ENCODE measurements at regions not wholly inside any gene's neighbourhood (a gene's known extent, or its start where the extent isn't known, plus 50 kb on each side); places are given as distances from the start of the nearest gene placed in this dataset.

GRCh38 chr2:11017921-11018320, 106.2 kb downstream of the KCNF1 start:
- TF ChIP-seq, protein P1, sequence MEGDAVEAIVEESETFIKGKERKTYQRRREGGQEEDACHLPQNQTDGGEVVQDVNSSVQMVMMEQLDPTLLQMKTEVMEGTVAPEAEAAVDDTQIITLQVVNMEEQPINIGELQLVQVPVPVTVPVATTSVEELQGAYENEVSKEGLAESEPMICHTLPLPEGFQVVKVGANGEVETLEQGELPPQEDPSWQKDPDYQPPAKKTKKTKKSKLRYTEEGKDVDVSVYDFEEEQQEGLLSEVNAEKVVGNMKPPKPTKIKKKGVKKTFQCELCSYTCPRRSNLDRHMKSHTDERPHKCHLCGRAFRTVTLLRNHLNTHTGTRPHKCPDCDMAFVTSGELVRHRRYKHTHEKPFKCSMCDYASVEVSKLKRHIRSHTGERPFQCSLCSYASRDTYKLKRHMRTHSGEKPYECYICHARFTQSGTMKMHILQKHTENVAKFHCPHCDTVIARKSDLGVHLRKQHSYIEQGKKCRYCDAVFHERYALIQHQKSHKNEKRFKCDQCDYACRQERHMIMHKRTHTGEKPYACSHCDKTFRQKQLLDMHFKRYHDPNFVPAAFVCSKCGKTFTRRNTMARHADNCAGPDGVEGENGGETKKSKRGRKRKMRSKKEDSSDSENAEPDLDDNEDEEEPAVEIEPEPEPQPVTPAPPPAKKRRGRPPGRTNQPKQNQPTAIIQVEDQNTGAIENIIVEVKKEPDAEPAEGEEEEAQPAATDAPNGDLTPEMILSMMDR (IDR thresholded peaks at IDR 0.05): no peak

DNA sequence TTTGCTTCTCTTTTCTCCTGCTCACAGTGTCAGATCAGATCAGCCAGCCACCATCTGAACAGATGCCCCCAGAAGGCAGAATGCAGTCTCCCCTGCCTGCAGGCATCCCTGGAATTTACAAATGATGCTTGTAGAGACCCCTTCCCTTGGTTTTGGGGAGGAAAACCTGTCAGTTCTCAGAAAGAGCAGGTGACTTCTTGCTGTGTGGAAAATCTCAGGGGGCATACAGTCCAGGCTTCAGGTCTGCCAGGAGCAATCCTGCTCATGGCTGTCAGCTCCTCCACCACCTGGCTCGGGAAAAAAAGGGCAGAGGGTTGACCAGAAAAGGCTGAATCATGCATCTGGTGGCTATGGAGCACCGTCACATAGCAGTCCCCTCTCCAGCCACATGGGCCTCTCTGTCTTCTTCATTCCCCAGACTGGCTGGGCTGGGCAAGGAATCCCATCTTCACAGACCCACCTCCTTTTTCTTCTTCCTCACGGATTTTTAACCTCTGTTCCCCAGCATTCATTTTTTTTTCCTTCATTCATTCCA, 107.0 kb downstream of the KCNF1 start:
- TF ChIP-seq, protein P1 (IDR thresholded peaks at IDR 0.05): no peak

GRCh38 chr2:11019614-11020013, 107.9 kb downstream of the KCNF1 start:
- TF ChIP-seq, protein P1 (IDR thresholded peaks at IDR 0.05): no peak

- TF ChIP-seq, protein P1 (IDR thresholded peaks at IDR 0.05): no peak
Observed at GRCh38 chr2:11022064-11022463, 110.3 kb downstream of the KCNF1 start.

DNA sequence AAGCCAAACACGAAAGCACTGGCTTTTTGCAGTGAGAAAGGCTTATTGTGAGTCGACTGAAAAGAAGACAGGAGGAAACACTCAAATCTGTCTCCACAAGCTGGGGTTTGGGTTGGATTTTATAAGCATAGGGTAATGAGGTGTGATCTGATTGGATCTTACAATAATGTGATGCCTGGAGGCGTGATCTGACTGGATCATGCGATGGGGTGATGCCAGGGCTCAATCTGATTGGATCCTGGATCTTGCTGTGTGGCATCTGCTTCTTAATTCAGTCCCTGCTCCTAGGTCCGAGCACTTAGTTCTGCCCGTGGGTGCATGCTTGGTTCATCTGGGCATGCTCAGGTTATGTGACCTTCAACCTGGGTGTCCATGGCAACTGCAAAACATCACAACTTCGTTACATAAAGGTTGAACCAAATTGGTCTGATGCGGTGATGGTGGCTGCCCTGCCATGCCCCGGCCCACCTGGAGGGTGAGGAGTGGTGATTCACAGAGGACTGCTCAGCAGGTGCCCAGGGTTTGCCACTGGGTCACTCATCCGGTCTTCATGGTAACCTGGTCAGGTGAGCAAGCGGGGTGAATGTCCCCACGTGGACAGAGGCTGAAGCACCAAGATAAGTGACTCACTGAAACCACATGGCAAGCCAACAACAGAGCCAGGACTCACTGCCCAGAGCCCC, 111.0 kb downstream of the KCNF1 start:
- TF ChIP-seq, protein P1 (IDR thresholded peaks at IDR 0.05): no peak

DNA sequence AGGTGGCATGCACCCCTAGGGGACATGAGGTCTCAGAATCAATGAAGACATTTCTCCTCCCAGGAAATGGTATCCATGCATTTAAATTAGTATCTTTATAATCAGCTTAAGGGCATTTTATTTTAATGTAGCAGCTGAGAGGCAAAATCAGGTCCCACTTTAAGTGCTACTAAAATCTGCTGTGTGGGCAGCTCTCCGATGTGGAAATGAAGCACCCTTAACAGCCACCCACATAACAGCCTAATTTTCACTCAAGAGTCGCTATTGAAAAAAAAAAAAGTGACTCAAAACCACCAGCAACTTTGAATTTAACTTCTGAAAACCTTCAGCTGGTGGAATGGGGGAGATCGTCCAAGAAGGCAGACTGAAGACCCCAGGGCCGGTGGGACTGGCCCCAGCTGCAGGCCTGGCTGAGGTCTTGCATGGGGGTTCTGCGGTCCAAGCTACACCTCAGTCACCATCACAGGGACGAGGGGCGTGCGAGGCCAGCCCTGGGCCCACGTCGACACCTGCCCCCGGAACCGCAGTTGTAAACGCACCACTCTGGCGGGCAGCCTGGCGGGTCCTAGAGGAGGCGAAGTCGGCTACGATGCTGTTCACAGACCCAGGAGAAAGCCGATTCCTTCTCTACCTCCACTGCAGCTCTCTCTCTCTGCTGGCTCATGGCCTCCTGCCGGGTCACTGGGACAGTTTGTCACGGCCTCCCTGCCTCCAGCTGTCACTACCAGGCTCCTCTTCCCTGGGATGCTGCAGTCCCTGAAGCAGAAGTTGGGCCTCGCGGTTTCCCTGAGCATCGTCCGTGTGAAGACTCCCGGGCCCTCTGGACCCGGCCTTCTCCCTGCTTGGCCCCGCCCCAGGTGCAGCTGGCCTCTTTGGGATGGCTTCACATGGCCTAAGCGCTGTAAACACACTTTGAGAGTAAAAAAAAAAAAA, 111.9 kb downstream of the KCNF1 start:
- TF ChIP-seq, protein P1 (IDR thresholded peaks at IDR 0.05): no peak

DNA sequence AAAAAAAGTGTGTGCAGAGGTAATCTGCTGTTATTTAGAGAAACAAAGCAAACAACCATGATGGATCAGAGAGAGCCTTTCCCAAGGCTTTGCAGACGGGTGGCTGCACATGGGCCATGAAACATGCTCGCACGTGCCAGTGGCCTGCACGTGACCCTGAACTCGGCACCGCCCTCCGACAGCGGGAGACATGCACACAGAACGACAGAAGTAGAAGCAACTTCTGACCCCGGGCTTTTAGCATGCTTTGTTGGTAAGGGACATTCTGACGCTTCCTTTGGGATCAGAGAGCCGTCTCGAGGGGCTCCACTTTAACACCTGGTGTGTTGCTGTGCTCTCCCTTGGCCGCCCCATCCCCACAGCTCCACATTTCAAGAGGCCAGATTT, 112.5 kb downstream of the KCNF1 start:
- TF ChIP-seq, protein P1 (IDR thresholded peaks at IDR 0.05): no peak
